ENCODE measurements at regions not wholly inside any gene's neighbourhood (a gene's known extent, or its start where the extent isn't known, plus 50 kb on each side); places are given as distances from the start of the nearest gene placed in this dataset.

DNA sequence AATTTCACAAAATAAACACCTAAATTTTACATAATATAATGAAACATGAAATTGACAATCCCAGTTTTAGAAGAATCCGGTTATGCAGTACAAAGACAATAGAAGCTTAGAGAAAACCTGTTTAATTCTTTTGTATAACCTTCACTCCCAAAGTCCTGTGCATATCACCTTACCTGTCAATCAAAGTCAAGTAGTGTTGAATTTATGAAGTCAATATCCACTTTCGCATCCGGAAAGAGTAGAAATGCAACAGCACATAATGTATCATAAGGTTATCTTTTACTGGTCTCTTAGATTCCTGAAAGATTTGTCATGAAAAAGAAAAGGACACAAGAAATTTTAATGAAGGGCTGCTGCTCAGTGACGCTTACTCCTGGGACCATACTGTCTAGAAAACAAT lies 1112.6 kb downstream of the PCDH9 start:
- H3K27ac ChIP-seq (ENCODE audit: low read depth, low read length): no peak overlapping the region
- no peak overlapping the region for H2BK120ac ChIP-seq (ENCODE audit: insufficient read depth, low read length, poor library complexity)
- no peaks in the 10 kb centered on the region for H3K79me2 ChIP-seq (ENCODE audit: control insufficient read depth, insufficient read depth, low read length, poor library complexity)
- H3K36me3 ChIP-seq (ENCODE audit: control insufficient read depth in 1 of 2, insufficient read depth in 2 of 2, low read length in 2 of 2): no peaks in the 10 kb centered on the region
- WGBS (ENCODE audit: extremely low coverage, insufficient coverage, insufficient read length): no CpG with 5 or more reads among the region's 4 CpGs
- no peak overlapping the region for H3K4me3 ChIP-seq (ENCODE audit: low read depth, low read length)
- H2BK5ac ChIP-seq (ENCODE audit: low read depth, low read length, poor library complexity): no peak overlapping the region
- H3K4me1 ChIP-seq (ENCODE audit: control insufficient read depth in 1 of 2, insufficient read depth in 2 of 2, low read length in 2 of 2): no peaks in the 10 kb centered on the region
- no peaks in the 10 kb centered on the region for H3K27me3 ChIP-seq (ENCODE audit: insufficient read depth, low read length)
- no peak overlapping the region for H4K8ac ChIP-seq (ENCODE audit: low read depth, low read length)
- no peak for DNase-seq
- H4K91ac ChIP-seq (ENCODE audit: low read depth, low read length): no peak overlapping the region
- H3K79me1 ChIP-seq (ENCODE audit: low read length): no peaks in the 10 kb centered on the region
- no peak overlapping the region for H3K9ac ChIP-seq (ENCODE audit: low read length)
- no peak overlapping the region for H3K14ac ChIP-seq (ENCODE audit: low read length)
- no peak overlapping the region for H3K4ac ChIP-seq (ENCODE audit: low read depth, low read length)
- no peak overlapping the region for H3K4me2 ChIP-seq (ENCODE audit: low read length)
- no peak overlapping the region for H2AK5ac ChIP-seq (ENCODE audit: low read length)
- no peak overlapping the region for H2AFZ ChIP-seq (ENCODE audit: insufficient read depth, low read length, poor library complexity)
- no peak overlapping the region for H2BK12ac ChIP-seq (ENCODE audit: low read length)
- no peaks in the 10 kb centered on the region for H3K9me3 ChIP-seq (ENCODE audit: insufficient read depth, low read depth, low read length)
- no peak overlapping the region for H4K12ac ChIP-seq (ENCODE audit: low read depth, low read length)
- H3K18ac ChIP-seq (ENCODE audit: low read length): no peak overlapping the region
- H3K23ac ChIP-seq (ENCODE audit: low read length): no peak overlapping the region

DNA sequence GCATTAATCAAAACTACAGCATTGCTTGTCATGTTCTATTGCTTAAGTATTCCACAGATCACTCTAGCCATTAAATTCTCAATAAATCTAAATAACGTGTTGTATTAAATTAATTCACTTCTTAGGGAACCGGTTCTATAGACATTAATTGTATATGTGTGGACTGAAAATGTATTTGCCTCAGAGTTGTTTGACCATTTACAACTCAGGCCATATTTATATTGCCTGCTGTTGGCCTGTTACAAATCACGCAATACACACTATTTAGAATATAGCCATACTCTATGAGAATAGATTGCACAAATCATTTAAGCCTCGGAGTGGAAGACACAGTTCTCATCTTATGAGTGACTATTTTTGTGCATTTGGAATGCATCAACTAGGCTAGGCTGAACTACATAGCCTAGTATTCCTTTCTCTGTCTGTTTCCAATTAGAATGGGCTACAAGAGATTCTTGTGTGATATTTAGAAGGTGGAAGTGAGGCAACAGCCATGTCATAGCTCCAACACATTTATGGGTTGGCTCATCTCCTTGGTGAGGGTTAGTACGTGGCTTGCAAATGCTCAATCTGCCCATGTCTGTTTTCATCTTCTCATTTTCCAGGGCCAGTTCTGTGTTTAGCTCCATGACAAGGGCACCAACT lies 1116.1 kb downstream of the PCDH9 start:
- Histone ChIP-seq H3K4me1 (ENCODE audit: control insufficient read depth in 1 of 2, insufficient read depth in 2 of 2, low read length in 2 of 2) (no peaks in the 10 kb centered on the region), H2BK5ac (ENCODE audit: low read depth, low read length, poor library complexity) (no peak overlapping the region), H4K91ac (ENCODE audit: low read depth, low read length) (no peak overlapping the region), H3K14ac (ENCODE audit: low read length) (no peak overlapping the region), H3K18ac (ENCODE audit: low read length) (no peak overlapping the region), H3K9ac (ENCODE audit: low read length) (no peak overlapping the region), H3K27me3 (ENCODE audit: insufficient read depth, low read length) (no peaks in the 10 kb centered on the region), H3K4me3 (ENCODE audit: low read depth, low read length) (no peak overlapping the region), H2AK5ac (ENCODE audit: low read length) (no peak overlapping the region), H4K12ac (ENCODE audit: low read depth, low read length) (no peak overlapping the region), H4K8ac (ENCODE audit: low read depth, low read length) (no peak overlapping the region), H3K4me2 (ENCODE audit: low read length) (no peak overlapping the region), H3K27ac (ENCODE audit: low read depth, low read length) (no peak overlapping the region), H3K4ac (ENCODE audit: low read depth, low read length) (no peak overlapping the region), H2BK120ac (ENCODE audit: insufficient read depth, low read length, poor library complexity) (no peak overlapping the region), H3K36me3 (ENCODE audit: control insufficient read depth in 1 of 2, insufficient read depth in 2 of 2, low read length in 2 of 2) (no peaks in the 10 kb centered on the region), H3K79me1 (ENCODE audit: low read length) (no peaks in the 10 kb centered on the region), H3K79me2 (ENCODE audit: control insufficient read depth, insufficient read depth, low read length, poor library complexity) (no peaks in the 10 kb centered on the region), H2AFZ (ENCODE audit: insufficient read depth, low read length, poor library complexity) (no peak overlapping the region), H3K23ac (ENCODE audit: low read length) (no peak overlapping the region), H3K9me3 (ENCODE audit: insufficient read depth, low read depth, low read length) (no peaks in the 10 kb centered on the region), H2BK12ac (ENCODE audit: low read length) (no peak overlapping the region)
- WGBS (ENCODE audit: extremely low coverage, insufficient coverage, insufficient read length): no CpG with 5 or more reads among the region's 5 CpGs
- DNase-seq: no peak

DNA sequence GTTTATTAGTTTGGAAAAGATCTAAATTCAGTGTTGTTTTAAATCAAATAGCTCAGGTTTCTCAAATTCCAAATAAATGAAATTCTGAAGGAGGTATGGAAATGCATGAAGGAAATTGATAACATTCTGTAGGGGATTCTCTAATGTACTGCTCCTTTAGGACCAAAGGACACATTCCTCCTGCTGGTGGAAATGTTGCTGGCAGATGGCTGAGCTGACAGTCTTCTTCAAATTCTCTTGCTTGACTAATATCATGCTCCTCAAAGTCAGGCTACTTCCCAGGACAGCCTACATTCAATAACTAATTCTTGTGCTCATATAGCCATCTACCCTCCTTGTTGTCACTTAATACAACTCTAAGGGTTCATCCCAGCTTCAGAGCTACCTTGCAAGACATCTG lies 1118.5 kb downstream of the PCDH9 start:
- Histone ChIP-seq H3K79me2 (ENCODE audit: control insufficient read depth, insufficient read depth, low read length, poor library complexity) (no peaks in the 10 kb centered on the region), H2BK12ac (ENCODE audit: low read length) (no peak overlapping the region), H2BK120ac (ENCODE audit: insufficient read depth, low read length, poor library complexity) (no peak overlapping the region), H4K8ac (ENCODE audit: low read depth, low read length) (no peak overlapping the region), H3K4me2 (ENCODE audit: low read length) (no peak overlapping the region), H3K4me1 (ENCODE audit: control insufficient read depth in 1 of 2, insufficient read depth in 2 of 2, low read length in 2 of 2) (no peaks in the 10 kb centered on the region), H2AK5ac (ENCODE audit: low read length) (no peak overlapping the region), H3K23ac (ENCODE audit: low read length) (no peak overlapping the region), H3K27ac (ENCODE audit: low read depth, low read length) (no peak overlapping the region), H3K27me3 (ENCODE audit: insufficient read depth, low read length) (no peaks in the 10 kb centered on the region), H3K79me1 (ENCODE audit: low read length) (no peaks in the 10 kb centered on the region), H3K14ac (ENCODE audit: low read length) (no peak overlapping the region), H3K36me3 (ENCODE audit: control insufficient read depth in 1 of 2, insufficient read depth in 2 of 2, low read length in 2 of 2) (no peaks in the 10 kb centered on the region), H4K12ac (ENCODE audit: low read depth, low read length) (no peak overlapping the region), H2AFZ (ENCODE audit: insufficient read depth, low read length, poor library complexity) (no peak overlapping the region), H4K91ac (ENCODE audit: low read depth, low read length) (no peak overlapping the region), H3K4me3 (ENCODE audit: low read depth, low read length) (no peak overlapping the region), H3K9me3 (ENCODE audit: insufficient read depth, low read depth, low read length) (no peaks in the 10 kb centered on the region), H3K9ac (ENCODE audit: low read length) (no peak overlapping the region), H3K4ac (ENCODE audit: low read depth, low read length) (no peak overlapping the region), H2BK5ac (ENCODE audit: low read depth, low read length, poor library complexity) (no peak overlapping the region), H3K18ac (ENCODE audit: low read length) (no peak overlapping the region)
- no peak for DNase-seq

DNA sequence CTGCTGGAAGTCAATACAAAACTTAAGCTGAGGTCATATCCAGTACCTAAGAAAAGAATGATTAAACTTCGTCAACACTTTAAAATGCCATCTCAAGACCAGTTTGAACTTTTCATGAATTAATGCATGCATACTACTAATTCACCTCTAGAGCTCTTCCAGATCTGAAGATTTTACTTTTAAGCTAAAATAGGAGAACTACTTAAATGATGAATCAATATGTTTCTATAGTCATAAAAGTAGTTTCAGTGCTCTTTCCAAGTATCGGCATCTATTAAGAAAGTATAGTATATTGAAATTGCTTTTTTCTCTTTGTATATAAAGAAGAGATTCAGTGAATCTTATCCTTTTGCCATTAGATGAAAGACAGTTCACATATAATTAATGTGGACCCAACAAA lies 1123.9 kb downstream of the PCDH9 start:
- no peak overlapping the region for H3K27ac ChIP-seq (ENCODE audit: low read depth, low read length)
- no peak overlapping the region for H4K8ac ChIP-seq (ENCODE audit: low read depth, low read length)
- no peak overlapping the region for H3K23ac ChIP-seq (ENCODE audit: low read length)
- H3K18ac ChIP-seq (ENCODE audit: low read length): no peak overlapping the region
- H4K91ac ChIP-seq (ENCODE audit: low read depth, low read length): no peak overlapping the region
- no peak overlapping the region for H3K4me3 ChIP-seq (ENCODE audit: low read depth, low read length)
- no peak overlapping the region for H2BK5ac ChIP-seq (ENCODE audit: low read depth, low read length, poor library complexity)
- H2BK120ac ChIP-seq (ENCODE audit: insufficient read depth, low read length, poor library complexity): no peak overlapping the region
- H2BK12ac ChIP-seq (ENCODE audit: low read length): no peak overlapping the region
- no peaks in the 10 kb centered on the region for H3K4me1 ChIP-seq (ENCODE audit: control insufficient read depth in 1 of 2, insufficient read depth in 2 of 2, low read length in 2 of 2)
- no peaks in the 10 kb centered on the region for H3K9me3 ChIP-seq (ENCODE audit: insufficient read depth, low read depth, low read length)
- H2AFZ ChIP-seq (ENCODE audit: insufficient read depth, low read length, poor library complexity): no peak overlapping the region
- no peaks in the 10 kb centered on the region for H3K27me3 ChIP-seq (ENCODE audit: insufficient read depth, low read length)
- H3K4me2 ChIP-seq (ENCODE audit: low read length): no peak overlapping the region
- H4K12ac ChIP-seq (ENCODE audit: low read depth, low read length): no peak overlapping the region
- H3K36me3 ChIP-seq (ENCODE audit: control insufficient read depth in 1 of 2, insufficient read depth in 2 of 2, low read length in 2 of 2): no peaks in the 10 kb centered on the region
- no peak for DNase-seq
- H3K9ac ChIP-seq (ENCODE audit: low read length): no peak overlapping the region
- WGBS (ENCODE audit: extremely low coverage, insufficient coverage, insufficient read length): no CpG with 5 or more reads among the region's 2 CpGs
- H2AK5ac ChIP-seq (ENCODE audit: low read length): no peak overlapping the region
- H3K14ac ChIP-seq (ENCODE audit: low read length): no peak overlapping the region
- H3K79me1 ChIP-seq (ENCODE audit: low read length): no peaks in the 10 kb centered on the region
- H3K4ac ChIP-seq (ENCODE audit: low read depth, low read length): no peak overlapping the region
- H3K79me2 ChIP-seq (ENCODE audit: control insufficient read depth, insufficient read depth, low read length, poor library complexity): no peaks in the 10 kb centered on the region
